Urinary bladder (tissue), 3 donors: ENCODE measurements at regions not wholly inside any gene's neighbourhood (a gene's known extent, or its start where the extent isn't known, plus 50 kb on each side); places are given as distances from the start of the nearest gene placed in this dataset.
"Not testable (repeated sequence)": the region's sequence is repeated elsewhere in the genome, so short reads cannot be mapped to it uniquely, and the experiment has no call there.

Source experiments
- DNase-seq: peaks from one replicate; pipeline ENCODE4 v3.0.0-alpha.2; 2015; ENCODE audit errors: extremely low spot score
- H3K27ac ChIP-seq: one replicate; pipeline ENCODE4 v1.5.1; 2013; ENCODE audit warnings: low read depth, mild to moderate bottlenecking, moderate library complexity
- H3K36me3 ChIP-seq: one replicate; pipeline ENCODE4 v1.6.1; 2013; ENCODE audit warnings: mild to moderate bottlenecking, moderate library complexity; ENCODE audit not compliant: insufficient read depth
- H3K4me1 ChIP-seq: one replicate; pipeline ENCODE4 v1.6.1; 2013; ENCODE audit warnings: mild to moderate bottlenecking, moderate library complexity; ENCODE audit not compliant: insufficient read depth
- H3K4me3 ChIP-seq: one replicate; pipeline ENCODE4 v1.5.1; 2013; ENCODE audit warnings: low read depth, low read length
- WGBS: extraction: QIAGEN DNeasy Blood & Tissue Kit; methylation state at CpG from one replicate; pipeline ENCODE4 v1.1.7; 2013; 5-methylcytosine and 5-hydroxymethylcytosine counted together
- donor health status: healthy with polysubstance abuse.
- donor health status: healthy.

DNA sequence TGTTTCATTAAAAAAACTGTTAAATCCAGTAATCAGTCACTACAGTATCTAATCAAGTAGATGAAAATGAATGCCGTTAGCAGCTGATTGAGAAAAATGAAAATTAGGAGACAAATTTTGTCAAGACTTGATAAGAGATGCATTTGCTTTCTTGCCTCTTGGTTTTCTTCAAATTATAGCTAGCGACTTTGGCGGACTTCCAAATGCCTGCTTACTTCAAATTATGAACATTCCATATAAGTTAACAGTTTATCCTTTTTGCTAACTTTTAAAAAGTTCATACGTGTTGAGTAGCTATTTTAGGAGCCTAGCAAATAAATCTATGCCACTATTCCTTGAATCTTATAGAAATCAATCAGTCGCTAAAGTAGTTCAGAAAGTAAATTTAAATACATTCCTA lies 58.8 kb downstream of the PPP4R3C start:
- WGBS = 83% methylated on average over 5 of the region's 5 CpGs

GRCh38 chrX:27399146-27399456 lies 64.0 kb downstream of the PPP4R3C start:
- H3K27ac ChIP-seq = no peak overlapping the region
- H3K4me3 ChIP-seq = no peak overlapping the region
- no peaks in the 10 kb centered on the region for H3K4me1 ChIP-seq

More for the DNA sequence above, 58.8 kb downstream of the PPP4R3C start:
- H3K36me3 ChIP-seq = no peaks in the 10 kb centered on the region
- no peaks in the 10 kb centered on the region for H3K4me1 ChIP-seq
- H3K4me3 ChIP-seq = no peak overlapping the region
- no peak overlapping the region for H3K27ac ChIP-seq
- DNase-seq = no peak

GRCh38 chrX:27391623-27392022 lies 71.5 kb downstream of the PPP4R3C start:
- no peak for DNase-seq
- Histone ChIP-seq H3K4me3 (no peak overlapping the region), H3K27ac (no peak overlapping the region), H3K36me3 (no peaks in the 10 kb centered on the region), H3K4me1 (no peaks in the 10 kb centered on the region)
- WGBS = 75% methylated on average over 4 of the region's 4 CpGs

More at GRCh38 chrX:27399146-27399456, 64.0 kb downstream of the PPP4R3C start:
- DNase-seq = no peak
- H3K36me3 ChIP-seq = no peaks in the 10 kb centered on the region

GRCh38 chrX:27381419-27381818 lies 81.7 kb downstream of the PPP4R3C start:
- no peaks in the 10 kb centered on the region for H3K36me3 ChIP-seq
- no peak overlapping the region for H3K27ac ChIP-seq
- H3K4me1 ChIP-seq = no peaks in the 10 kb centered on the region
- DNase-seq = no peak
- WGBS = 95% methylated on average over 11 of the region's 11 CpGs
- H3K4me3 ChIP-seq = no peak overlapping the region

DNA sequence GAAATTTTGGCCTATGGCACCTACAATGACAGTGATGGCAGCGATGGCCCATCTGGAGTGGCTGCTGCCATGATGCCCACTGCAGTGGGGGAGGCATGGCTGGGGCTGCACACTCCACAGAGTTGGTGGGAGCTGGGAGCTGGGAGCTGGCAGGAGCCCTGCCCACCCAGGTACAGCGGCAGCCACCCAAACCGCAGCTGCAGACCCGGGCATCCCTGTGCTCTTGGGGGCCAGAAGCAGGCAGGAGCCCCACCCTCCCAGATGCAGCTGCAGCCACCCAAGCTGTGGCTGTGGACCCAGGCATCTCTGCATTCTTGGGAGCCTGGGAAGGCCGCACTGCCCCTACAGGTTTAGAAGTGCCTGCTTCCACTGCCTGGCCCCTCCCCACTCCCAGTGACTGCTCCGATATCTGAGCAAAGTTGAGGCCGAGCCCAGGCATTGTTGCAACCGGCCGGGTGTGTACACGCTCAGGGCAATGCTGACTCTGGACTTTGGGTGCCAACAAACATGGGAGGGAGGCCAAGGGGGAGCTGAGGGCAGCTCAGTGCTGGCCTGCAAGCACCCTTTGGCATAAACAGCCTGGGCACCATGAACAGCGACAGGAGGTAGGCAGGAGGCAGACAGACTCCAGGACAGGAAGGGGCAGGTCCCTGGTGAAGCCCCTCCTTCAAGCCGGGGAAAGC lies 82.8 kb downstream of the PPP4R3C start:
- DNase-seq = no peak
- H3K27ac ChIP-seq = no peak overlapping the region
- H3K4me3 ChIP-seq = no peak overlapping the region
- WGBS = 94% methylated on average over 12 of the region's 12 CpGs
- H3K4me1 ChIP-seq = no peaks in the 10 kb centered on the region
- no peaks in the 10 kb centered on the region for H3K36me3 ChIP-seq

GRCh38 chrX:27354021-27354420 lies 109.1 kb downstream of the PPP4R3C start:
- H3K36me3 ChIP-seq = no peaks in the 10 kb centered on the region
- H3K27ac ChIP-seq = no peak overlapping the region
- no peak for DNase-seq
- WGBS = 93% methylated on average over 3 of the region's 3 CpGs
- H3K4me3 ChIP-seq = no peak overlapping the region
- no peaks in the 10 kb centered on the region for H3K4me1 ChIP-seq

DNA sequence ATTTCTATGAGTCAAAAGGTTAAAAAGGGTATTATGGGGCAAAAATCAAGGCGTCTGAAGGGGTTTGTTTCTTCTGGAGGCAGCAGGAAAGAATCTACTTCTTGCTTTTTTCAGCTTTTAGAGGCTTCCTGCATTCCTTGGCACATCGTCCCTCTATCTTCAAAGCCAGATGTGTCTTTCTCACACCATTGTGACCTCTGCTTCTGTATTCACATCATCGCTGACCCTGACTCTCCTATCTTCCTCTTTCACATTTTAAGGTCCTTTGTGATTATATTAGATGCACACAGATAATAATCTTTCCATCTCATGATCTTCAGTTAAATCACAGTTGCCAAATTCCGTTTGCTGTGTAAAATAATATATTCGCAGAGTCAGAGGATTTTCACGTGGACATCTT lies 112.7 kb downstream of the PPP4R3C start:
- no peak overlapping the region for H3K4me3 ChIP-seq
- no peaks in the 10 kb centered on the region for H3K4me1 ChIP-seq
- 60% methylated on average over 6 of the region's 6 CpGs for WGBS
- no peak overlapping the region for H3K27ac ChIP-seq
- no peak for DNase-seq
- H3K36me3 ChIP-seq = no peaks in the 10 kb centered on the region

DNA sequence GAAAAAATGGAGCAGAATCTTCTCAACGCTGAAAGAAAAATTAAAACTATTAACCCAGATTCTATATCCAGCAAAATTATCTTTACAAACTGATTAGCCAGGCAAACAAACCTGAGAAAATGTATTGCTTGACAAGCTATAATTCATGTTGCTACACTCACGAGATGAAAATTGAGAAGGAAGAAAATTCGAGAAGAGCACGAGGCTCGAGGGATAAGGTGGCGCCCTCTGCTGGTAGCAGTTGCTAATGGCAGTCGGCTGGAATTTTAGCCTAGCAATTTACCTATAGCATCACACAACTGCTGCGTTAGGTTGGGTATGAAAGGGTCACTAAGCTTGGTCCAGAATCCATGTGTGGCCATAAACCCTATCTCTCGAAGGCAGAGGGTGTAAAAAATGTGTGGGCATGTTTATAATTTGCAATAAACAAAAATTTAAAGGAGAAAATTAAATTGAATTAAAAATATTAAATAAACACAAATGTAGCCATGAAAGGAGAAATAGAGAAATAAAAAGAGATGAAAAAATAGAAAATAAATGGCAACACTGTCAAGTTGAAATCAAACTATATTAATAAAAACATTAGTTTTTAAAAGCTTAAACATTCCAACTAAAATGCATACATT lies 126.6 kb downstream of the PPP4R3C start:
- no peak overlapping the region for H3K27ac ChIP-seq
- H3K36me3 ChIP-seq = no peaks in the 10 kb centered on the region
- 21% methylated on average over 9 of the region's 9 CpGs for WGBS
- H3K4me1 ChIP-seq = no peaks in the 10 kb centered on the region
- DNase-seq = no peak
- H3K4me3 ChIP-seq = no peak overlapping the region

GRCh38 chrX:27321632-27322031 lies 141.5 kb downstream of the PPP4R3C start:
- Histone ChIP-seq H3K4me1 (no peaks in the 10 kb centered on the region), H3K36me3 (no peaks in the 10 kb centered on the region), H3K27ac (no peak overlapping the region), H3K4me3 (no peak overlapping the region)
- no peak for DNase-seq
- 85% methylated on average over 1 of the region's 1 CpG for WGBS

DNA sequence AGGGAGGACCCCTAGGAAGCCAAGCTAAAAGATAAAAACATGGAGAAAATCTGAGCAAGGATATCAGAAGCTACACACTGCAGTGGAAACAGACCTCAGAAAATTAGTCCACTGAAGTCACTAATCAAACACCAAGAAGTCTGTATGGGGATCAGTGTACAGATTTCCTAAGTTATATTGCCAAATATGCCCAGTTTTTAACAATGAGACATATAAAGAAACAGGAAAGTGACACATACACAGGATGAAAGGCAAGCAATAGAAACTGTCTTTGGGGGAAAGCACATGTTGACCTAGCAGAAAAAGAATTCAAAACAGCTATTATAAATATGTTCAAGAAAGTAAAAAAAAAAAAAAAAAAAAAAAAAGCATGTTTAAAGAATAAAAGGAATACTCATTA lies 153.7 kb downstream of the PPP4R3C start:
- H3K4me3 ChIP-seq = no peak overlapping the region
- no peak for DNase-seq

DNA sequence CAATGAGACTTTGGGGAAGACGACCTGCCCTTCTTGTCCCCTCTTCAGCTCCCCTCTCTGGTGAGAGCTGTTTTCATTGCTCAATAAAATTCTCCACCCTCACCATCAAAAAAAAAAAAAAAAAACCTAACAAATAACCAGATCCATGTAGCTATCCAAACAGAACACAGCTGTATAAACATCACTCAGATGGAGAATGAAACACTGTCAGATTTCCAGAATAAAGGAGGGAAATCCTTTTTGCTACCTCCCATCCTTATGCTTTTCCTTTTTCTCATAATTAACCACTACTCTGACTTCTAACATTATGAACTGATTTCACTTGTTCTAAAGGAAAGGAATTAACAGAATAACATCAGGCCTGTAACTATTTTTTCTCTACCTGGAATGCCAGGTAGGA lies 155.6 kb downstream of the PPP4R3C start:
- Histone ChIP-seq H3K4me3 (no peak overlapping the region), H3K4me1 (no peaks in the 10 kb centered on the region), H3K27ac (no peak overlapping the region), H3K36me3 (no peaks in the 10 kb centered on the region)
- 88% methylated on average over 1 of the region's 1 CpG for WGBS
- no peak for DNase-seq

More for the DNA sequence above, 153.7 kb downstream of the PPP4R3C start:
- H3K27ac ChIP-seq = no peak overlapping the region
- no peaks in the 10 kb centered on the region for H3K36me3 ChIP-seq
- H3K4me1 ChIP-seq = no peaks in the 10 kb centered on the region

DNA sequence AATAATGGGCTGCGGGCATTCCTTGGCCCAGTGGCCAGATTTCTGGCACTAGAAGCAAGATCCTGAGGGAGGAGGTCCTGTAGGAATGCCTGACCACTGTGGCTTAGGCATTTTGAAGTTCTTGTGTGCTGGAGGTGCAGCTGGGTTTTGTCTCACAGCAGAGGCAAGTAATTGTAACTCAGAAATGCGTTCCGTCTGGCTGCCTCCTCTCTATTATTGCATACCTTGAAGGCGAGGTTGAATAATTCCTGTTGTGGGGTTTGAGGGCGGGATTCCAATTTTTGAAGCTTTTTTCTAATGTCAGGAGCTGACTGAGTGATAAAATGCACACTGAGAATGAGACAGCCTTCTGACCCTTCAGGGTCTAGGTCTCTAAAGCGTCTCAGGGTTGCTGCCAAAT lies 170.6 kb downstream of the PPP4R3C start:
- WGBS = 60% methylated on average over 6 of the region's 6 CpGs
- DNase-seq, H3K4me3 ChIP-seq, H3K27ac ChIP-seq, H3K36me3 ChIP-seq, H3K4me1 ChIP-seq: not testable (repeated sequence)

DNA sequence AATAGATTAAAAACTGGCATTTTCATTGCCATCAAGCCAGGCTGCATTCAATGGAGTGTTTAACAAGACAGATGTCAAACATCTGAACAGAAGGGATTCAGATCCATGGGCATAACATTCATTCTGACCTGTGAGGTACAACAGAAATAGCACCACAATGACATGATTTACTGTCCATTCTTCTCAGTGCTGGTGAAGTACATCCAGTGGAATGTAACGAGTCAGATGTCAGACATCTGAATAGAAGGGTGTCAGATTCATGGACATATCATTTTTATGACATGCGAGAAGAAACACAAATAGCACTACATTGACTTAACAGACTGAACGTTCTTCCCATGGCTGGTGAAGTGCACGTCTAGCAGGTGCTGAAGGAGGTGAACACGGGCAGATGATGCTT lies 186.4 kb downstream of the PPP4R3C start:
- H3K27ac ChIP-seq = no peak overlapping the region
- H3K36me3 ChIP-seq = no peaks in the 10 kb centered on the region
- H3K4me3 ChIP-seq = no peak overlapping the region
- DNase-seq = no peak
- WGBS = 85% methylated on average over 5 of the region's 5 CpGs
- H3K4me1 ChIP-seq = no peaks in the 10 kb centered on the region

DNA sequence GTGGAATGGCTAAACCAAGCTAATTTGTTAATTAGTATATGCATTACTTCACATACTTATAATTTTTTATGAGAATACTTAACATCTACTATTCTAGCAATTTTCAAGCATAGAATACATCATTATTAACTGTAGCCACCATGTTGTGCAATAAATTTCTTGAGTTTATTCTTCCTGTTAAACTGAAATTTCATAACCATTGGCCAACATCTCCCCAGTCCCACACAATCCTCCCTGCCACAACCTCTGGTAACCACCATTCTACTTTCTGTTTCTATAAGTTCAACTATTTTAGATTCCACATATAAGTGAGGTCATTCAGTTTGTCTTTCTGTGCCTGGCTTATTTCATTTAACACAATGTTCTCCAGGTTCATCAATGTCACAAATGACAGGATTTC lies 208.5 kb downstream of the PPP4R3C start:
- H3K4me1 ChIP-seq = no peaks in the 10 kb centered on the region
- DNase-seq = no peak
- H3K27ac ChIP-seq = no peak overlapping the region
- H3K4me3 ChIP-seq = no peak overlapping the region
- no peaks in the 10 kb centered on the region for H3K36me3 ChIP-seq

DNA sequence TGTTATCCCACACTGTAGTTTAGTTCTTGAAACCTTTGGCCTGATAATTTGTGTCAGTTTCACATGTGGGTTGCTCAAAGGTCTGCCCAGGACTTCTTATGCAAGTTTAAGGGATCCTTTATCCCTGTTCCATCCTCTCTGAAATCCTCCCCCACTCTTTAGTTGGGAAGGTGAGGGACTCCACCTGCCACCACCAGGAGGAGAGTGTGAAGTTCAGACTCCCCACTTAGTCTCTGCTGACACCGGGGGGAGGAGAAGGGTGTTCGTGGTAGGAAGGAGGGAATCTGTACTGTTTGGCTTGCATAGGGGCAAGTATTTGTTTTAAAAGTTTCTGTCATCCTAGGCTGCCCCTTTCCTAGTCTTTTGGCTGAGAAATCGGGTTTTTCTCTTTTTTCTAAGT lies 211.8 kb downstream of the PPP4R3C start:
- Histone ChIP-seq H3K27ac (no peak overlapping the region), H3K4me1 (no peaks in the 10 kb centered on the region), H3K4me3 (no peak overlapping the region), H3K36me3 (no peaks in the 10 kb centered on the region)
- DNase-seq = no peak
- 84% methylated on average over 3 of the region's 3 CpGs for WGBS
